ENCODE measurements at regions not wholly inside any gene's neighbourhood (a gene's known extent, or its start where the extent isn't known, plus 50 kb on each side); places are given as distances from the start of the nearest gene placed in this dataset.
A peak's percentile ranks its signal among the peaks of the same experiment; 100 is the strongest.

DNA sequence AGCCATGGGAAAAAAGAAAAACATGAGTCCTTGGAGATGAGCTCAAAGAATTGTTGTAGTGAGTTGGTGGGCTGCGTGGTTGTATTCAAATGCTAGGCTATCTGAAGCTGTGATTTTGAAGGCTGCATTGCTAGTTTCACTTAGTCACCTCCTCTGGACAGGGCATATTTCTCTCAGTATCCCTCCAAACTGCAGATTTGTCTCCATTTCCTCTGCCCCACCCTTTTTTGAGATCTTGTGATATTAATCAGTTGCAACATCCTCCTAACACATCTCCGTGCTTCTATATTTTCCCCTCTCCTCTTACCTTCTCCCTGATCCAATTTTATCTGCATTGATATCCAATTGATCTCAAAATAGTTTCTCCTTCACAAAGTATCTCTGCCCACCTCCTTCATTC lies 1048.0 kb upstream of the WWC1 start:
- DNase-seq = no peak

DNA sequence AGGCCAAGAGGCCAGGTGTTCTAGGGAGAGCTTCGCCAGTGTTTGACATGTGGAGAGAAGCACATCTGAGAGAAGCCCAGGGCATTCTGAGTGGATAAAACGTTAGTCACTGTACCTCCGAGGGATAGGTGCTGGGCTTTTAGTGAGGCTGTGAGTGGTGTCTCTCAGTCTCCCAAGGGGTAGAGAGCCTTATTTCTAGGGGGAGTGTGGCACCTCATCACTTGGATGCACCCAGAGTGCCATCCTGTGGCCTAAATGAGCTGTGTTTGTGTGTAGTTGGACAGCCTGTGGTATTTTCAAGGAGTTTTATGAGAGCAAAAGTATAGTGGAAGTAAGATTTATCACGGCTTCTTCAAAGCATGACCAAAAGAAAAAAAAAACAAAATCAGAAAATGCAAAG lies 1046.9 kb upstream of the WWC1 start:
- peak; percentile 34 for DNase-seq

DNA sequence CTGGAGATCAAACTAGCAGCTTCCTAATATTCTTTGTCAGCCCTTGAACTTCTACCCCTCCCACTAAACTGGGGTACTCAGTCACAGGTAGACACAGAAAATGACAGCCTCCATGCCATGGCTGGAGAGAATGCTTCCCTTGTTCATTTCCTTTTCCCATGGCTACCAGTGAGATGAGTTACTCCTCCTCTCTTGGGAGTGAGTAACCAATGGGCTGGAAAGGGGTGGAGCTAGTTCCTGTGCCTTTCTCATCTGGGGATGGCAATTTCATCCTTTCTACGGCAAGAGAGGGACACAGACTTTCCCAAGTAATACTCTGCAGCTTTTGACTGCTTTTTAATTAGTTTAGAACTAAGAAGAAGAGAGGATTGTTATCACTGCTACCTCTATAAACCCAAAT lies 1045.6 kb upstream of the WWC1 start:
- DNase-seq = peak; percentile 22

DNA sequence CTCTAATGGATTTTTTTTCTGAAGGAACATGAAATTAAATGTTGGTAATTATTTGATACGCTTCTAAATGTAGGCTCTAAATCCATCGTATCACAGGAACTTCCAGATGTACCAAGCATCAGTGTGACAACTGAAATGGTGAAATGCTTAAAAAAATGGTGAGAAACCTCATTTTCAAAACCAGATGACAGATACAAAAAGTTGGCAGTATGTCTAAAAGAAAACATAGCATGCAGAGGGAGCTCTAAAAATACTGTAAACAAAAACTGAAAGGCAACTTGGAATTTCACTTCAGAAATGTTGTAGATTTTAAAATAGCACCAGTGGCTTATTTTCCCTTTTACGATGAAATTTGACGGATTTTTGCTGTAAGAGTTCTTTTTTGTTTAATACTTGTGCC lies 1043.6 kb upstream of the WWC1 start:
- no peak for DNase-seq

DNA sequence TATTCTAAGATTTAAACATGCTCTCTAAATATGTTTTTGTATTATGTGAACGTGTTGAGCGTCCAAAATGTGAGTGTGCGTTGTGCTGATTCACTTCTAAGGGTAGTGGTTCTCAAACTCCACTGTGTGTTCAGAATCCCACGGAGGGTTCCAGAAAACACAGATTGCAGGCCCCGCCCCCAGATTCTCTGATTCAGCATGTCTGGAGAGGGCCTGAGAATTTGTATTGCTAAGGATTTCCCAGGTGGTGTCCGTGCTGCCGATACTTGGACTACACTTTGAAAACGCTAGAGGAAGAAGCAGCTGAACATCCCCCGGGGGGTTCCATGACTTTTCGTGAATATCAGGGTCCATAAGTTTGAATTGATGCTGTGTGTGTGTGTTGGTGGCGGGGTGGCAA lies 1043.2 kb upstream of the WWC1 start:
- no peak for DNase-seq

DNA sequence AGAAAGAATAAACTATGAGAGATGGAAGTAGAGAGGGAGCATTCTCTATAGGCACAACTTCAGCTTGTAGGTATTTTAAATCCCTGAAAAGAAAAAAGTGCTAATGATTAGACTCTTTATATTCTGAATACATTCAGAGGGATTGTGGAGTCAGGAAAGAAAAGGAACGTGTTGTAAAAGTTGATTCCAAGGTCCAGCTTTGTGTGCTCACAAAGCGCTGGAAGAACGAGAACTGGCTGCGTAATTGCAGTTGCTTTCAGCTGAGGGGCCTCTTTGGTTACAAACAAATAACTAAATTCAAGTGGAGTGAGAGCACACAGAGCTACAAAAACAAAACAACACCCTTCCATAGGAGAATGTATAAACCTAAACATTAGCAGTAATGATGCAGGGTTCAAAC lies 1040.4 kb upstream of the WWC1 start:
- DNase-seq = no peak

DNA sequence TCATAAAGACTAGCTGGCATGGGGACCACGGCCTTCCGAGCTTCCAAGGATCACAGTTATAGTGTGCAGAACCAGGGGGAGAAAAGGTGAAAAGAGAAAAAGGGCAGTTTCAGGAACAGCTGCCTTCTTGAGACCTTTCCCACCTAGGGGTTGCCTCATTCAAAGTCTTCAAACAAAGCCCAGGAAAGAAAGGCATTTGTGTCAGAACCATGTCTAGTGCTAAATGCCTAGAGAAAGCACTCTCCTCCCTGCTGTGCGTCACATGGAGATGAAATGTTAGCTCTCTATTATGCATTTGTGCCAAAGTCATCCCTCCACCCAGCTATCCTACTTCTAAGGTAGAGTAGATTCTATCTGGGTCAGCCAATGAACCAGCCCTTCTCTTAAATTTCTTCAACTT lies 1037.3 kb upstream of the WWC1 start:
- no peak for DNase-seq

DNA sequence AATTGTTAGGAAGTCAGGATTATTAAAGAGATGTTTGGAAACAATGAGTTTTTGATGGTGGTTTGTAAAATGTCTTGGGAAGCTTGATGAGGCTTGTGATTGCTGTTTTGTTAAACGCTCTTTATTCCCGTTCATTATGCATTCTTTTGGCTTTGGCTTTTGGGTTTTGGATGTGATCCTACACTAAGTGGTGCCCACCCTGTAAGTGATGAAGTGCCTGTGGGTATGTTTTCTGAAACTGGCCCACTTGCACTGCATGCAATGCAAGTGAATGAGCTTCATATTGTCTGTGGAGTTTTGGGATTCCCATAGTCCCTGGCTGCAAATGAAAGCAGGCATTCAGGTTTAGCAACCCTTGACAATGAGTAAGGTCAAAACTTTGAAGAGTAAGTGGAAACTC lies 1035.5 kb upstream of the WWC1 start:
- DNase-seq = no peak

DNA sequence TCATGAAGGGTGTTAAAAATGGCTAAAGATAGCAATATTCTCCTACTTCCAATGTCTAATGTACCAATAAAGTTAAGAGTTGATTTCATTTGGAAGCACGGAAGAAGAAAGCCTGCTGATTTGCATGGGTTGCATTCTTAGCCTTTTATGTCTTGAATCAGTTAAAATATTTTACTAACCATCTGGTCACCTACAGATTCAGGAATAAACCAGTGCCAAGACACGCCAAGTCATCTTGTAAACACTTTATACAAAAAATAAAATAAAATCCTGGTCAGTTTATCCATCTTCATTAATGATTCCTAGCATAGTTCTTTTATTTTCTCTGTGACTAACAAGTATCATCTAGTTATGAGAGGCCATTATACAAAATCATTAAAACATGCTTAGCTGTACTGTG lies 1031.6 kb upstream of the WWC1 start:
- DNase-seq = no peak

DNA sequence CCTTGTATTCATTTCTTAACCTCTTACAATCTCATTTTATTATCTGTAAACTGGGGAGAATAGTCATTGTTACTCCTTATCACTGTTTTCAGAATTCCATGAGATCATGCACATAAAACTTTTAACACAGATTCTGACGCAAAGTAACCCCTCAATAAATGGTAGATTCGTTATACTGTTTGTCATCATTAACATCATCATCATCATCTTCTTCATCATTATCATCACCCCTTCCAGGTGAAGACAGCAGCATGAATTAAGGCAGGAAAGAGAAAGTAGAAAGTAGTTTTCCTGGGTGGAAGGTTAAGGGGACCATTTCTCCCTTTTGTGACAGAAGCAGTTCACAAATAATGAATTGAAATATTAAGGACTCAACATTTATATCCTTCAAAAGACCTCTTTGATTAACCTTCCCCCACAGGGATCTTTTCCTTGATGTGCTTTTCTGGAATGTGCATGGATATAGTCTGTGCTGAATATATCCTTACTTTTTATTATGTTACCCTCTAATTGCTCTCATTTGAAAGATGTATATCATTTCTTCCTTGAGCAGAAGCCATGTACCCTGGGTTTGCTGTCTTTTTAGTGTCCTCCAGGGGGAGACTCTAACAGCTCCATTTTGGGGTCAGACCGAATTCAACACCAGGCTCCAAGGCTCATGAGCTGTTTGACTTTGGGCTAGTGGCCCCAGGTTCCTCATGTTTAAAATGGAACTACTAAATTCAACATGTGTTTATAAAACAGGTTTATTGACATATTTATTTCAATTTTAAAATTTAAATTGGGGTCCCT lies 1029.9 kb upstream of the WWC1 start:
- no peak for DNase-seq

DNA sequence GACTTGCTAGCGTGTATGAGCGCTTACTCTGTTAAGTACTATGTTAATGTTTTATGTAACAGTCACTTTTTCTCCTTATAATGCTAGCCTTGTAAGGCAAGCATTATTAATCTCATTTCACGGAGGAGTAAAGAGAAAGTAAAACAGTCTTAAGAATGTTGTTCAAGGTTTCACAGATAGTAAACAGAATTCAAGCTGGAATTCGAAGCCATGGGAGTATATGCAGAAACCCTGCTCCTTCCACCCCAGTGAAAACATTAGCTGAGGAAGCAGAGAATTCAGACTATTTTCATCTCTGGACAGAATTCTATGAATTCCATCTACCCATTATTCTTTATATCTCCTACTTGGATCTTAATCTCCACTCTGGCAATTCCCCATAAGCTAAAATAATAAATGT lies 1028.3 kb upstream of the WWC1 start:
- DNase-seq = no peak

DNA sequence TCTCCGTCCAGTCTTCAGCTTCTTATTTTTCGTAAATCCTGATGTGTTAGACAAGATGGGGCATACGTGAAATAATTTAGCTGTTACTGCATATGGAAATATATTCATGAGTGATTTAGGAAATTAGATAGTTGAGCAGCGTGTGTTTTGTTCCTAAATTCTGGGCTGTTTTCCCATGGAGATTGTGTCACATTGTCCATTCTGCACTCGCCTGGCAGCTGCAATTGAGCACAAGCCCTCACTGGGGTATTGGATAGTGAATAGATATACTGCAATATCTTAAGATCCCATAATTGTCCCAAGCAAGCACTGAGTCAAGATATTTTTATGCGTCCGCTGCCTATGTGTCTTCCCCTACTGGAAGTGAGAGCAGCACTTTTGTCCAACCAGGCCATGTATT lies 1027.1 kb upstream of the WWC1 start:
- DNase-seq = no peak

DNA sequence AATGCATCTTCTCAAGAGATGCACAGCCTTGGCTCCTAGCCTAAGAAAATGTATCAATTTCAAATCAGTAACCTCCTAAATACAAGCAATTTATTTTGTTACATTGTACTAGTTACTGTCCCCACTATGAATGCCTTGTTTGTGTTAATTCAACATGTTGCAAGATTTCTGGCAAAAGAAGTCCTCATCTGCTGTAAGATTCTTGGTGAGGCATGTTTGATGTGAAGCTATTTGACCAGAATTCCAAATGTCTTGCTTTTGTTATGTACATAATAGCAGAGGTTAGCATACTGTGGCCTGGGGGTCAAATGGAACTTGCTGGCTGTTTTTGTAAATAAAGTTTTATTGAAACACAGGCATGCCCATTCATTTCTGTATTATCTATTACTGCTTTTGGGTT lies 1023.1 kb upstream of the WWC1 start:
- no peak for DNase-seq

DNA sequence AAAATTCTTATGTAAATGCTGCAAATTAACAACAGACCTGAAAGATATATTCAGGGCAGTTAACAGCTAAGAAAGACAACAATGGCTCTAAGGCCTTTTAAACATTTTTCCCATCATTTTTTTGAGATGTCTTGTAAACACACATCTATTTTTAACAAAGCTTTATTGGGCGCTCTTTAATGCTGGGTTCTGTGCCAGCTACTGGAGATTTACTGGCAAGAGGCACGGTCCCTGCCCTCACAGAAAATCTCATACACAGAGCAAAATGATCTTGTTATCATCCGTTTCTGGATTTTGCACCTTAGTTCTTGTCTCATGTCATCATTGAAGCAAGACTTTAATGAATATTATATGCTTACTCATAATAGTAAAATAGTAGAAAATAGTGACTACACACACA lies 1022.3 kb upstream of the WWC1 start:
- no peak for DNase-seq

DNA sequence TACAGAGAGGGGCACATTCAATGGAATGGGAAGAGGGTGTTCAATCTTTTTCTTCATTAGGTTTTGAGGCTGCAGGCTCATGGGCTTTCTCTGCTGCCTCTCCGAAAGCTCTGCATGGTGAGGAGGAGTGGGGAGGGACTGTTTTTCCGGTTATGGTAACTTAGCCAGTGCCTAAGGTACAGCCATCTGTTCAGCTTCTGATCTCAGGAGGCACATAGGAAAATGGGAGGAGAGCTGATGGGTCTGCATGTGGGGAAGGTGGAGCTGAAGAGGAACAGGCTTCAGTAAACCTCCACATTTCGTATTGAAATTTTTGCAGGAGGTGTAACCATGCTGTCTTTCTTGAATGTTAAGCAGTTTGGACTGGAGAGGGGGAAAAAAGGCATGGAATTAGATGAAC lies 1020.4 kb upstream of the WWC1 start:
- no peak for DNase-seq

DNA sequence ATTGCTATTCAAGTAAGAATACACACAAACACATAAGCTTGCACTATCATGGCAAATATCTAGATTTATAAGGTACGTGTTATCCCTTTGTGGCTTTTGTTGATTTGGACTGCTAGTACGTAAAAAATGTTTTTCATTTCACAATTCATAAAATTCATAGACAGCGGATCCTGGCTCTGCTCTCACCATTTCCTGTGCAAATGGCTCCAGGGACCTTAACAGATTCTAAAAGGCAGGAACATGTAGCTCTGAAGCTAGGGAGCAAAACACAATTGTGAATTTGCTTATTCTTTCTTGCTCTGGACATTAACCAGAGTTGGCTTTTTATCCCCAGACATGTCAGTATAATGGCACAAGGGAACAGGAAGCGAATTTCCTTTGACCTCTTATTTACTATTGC lies 1019.9 kb upstream of the WWC1 start:
- DNase-seq = no peak

DNA sequence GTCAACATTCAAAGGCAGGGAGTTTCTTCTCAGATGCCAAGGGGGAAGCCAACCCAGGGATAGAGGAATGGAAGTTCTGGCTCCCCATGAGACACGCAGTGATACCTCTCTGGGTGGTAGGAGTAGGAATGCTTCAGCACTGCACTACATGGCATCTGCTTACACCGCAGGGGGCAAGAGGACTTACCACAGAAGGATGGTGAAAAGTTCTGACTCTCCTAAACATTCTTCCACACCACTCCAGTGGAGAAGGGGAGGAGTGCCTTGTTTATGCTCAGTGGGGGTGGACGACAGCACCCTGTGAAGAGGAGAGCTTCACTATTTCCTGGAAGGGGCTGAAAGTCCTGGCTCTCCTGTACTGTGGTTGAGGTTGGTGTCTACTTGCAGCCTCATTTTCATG lies 1011.3 kb upstream of the WWC1 start:
- DNase-seq = peak; percentile 20

DNA sequence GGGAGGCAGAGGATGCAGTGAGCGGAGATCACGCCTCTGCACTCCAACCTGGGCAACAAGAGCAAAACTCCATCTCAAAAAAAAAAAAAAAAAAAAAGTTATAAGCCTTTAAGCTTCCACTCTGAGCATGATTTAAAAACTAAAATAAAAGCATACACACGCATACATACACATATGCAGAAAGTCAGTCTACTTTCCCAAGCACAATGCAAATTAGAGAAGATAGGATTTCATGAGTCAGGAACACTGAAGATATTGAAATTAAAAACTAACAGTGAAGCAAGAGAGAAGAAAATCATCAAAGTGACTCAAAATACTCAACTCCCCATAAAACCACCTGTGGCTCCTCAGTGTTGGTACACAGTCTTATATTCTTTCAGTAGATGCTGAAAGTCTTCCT lies 1009.5 kb upstream of the WWC1 start:
- DNase-seq = no peak

DNA sequence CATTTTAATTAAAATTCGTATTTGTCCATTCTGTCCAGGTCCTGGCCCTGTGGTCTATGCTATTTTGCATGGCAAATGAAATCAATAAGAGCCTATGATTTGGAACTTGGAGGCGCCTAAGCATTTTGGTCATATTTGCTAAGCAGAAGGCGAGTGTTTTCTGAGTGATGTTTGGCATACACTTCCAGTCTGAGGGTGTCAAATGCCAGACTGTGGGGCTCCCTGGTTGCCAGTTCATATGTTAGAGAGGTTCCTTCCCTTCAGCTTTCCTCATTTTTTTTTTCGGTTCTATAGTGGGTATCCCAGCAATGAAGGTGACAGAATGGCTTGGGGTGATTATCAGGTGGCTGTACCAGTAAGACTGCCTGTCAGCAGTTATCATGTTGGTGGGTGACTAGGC lies 1007.8 kb upstream of the WWC1 start:
- no peak for DNase-seq

DNA sequence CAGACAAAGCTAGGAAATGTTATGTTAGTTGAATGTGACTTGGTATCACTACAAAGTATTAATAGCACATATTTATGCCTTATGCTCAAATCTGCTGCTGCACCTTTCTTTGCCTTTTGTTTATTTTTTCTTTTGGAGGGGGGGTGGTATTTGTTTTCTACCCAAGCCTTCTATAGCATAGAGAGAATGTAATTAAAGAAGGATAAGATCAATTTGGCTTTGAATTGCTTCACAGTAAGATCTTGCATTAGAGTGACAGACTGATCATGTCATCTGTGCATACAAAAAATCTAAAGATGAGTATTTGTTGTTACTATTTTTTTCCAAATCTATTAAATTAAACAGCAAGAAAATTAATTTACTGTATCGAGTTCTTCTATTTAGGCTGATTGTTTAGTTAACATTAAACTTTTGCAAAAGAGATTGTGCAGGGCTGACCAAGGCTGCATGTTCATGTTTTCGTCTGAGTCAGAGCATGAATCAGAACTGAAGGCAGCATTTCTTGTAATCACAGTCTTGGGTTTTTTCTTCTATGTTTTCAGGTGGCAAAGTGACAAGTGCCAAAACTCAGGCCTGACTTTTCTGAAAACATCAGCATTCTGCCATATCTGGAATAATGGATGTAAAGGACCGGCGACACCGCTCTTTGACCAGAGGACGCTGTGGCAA lies 1007.1 kb upstream of the WWC1 start:
- peak; percentile 38 for DNase-seq

DNA sequence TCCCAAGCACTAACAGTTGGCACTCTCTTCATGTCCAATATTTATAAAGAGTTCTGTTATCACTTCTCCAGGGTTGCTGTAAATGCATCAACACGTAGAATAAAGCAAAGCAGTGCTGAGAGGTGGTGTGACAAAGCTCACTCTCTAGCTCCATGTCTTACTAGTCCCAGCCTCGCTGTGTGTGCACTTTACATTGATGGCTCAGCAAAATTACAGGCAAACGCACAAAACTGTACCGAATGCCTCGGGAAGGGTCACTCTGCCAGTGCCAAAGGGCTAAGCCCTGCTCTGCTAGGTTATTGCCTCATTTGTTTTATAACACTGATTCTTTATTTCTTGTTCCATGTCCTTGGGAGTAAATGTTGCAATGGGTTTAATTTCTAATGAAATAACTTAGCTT lies 1005.9 kb upstream of the WWC1 start:
- no peak for DNase-seq

DNA sequence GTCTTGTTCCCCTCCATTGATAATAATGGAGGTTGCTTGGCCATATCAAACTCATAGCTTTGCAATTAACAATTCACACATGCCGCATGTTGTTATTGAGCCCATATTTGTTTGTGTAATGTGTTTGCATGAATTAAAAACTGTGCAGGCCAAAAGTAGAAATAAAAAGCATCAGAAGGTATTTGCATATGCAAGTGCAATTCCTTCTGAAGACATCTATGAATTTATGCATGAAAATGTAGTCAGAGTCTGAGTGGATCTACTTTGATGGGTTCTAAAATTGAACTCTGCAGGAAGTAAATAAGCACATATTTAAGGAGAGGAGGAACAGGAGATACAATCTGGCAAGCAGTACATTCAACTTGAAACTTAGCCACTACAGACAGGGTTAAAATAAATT lies 1004.6 kb upstream of the WWC1 start:
- DNase-seq = no peak

DNA sequence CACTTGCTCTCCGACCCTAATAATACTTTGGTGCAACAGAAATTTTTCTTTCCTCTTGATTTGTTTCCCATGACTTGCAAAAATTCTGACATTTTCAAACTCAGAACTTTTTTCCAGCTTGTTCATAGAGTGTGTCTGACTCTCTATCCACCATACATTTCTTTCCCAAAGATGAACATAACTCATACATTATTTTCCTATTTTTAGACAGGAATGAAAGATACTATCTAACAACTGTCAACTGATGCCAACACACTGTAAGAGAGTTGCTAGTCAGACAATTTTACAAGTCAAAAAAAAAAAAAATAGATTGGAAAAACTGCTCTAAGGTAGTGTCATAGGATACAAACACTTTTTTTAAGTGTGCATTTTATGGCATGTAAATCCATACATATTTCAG lies 1001.0 kb upstream of the WWC1 start:
- no peak for DNase-seq

DNA sequence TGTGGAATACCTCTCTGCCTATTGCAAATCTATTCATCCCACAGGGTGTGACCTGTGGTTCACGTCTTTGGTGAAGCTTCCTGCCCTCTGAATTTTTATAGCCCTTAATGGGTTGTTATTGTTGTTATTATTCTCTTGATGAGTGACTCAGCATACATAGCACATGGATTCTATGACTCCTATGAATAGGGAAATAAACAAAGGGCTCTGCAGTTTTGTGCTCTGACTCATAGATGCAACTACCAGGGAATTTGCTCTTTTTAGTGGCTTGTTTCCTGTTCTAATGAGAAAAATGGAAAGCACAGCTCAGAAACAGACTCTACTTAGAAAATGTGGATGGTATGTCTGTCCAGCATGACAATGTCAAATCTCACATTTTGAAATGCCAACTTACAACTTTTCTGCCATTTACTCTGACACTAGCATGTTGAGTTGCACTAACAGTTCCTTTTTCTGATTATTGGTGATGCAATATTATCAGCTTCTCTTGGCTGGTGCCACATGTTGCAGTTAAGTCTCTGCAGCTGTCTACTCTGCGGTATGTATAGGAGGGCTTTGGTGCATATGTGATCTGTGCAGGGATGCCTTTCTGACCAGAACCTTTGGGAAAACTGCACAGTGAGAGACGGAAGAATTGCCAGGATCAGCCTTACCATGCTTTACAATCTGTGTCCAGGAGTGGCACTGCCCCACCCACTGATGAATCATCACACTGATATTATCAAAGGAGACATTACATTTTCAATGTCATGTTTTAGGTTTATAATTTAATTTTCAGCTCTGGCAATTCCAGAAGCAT lies 996.4 kb upstream of the WWC1 start:
- peak; percentile 90 for DNase-seq
